AG10803 (cell line): ENCODE measurements at regions not wholly inside any gene's neighbourhood (a gene's known extent, or its start where the extent isn't known, plus 50 kb on each side); places are given as distances from the start of the nearest gene placed in this dataset.

ENCODE experiments used
- DNase-seq: peaks from one replicate; pipeline ENCODE4 v3.0.0; 2010; ENCODE audit warnings: low read depth
- H3K4me3 ChIP-seq: 2 replicates; pipeline ENCODE4 v1.5.1; 2011; ENCODE audit warnings: mild to moderate bottlenecking, low read length, control low read depth
- TF ChIP-seq, protein P1 (sequence below): conservative IDR thresholded peaks from 2 replicates; pipeline ENCODE4 v1.5.1; 2011; ENCODE audit warnings: mild to moderate bottlenecking, low read length, control low read depth, inconsistent platforms

- TF ChIP-seq, protein P1, sequence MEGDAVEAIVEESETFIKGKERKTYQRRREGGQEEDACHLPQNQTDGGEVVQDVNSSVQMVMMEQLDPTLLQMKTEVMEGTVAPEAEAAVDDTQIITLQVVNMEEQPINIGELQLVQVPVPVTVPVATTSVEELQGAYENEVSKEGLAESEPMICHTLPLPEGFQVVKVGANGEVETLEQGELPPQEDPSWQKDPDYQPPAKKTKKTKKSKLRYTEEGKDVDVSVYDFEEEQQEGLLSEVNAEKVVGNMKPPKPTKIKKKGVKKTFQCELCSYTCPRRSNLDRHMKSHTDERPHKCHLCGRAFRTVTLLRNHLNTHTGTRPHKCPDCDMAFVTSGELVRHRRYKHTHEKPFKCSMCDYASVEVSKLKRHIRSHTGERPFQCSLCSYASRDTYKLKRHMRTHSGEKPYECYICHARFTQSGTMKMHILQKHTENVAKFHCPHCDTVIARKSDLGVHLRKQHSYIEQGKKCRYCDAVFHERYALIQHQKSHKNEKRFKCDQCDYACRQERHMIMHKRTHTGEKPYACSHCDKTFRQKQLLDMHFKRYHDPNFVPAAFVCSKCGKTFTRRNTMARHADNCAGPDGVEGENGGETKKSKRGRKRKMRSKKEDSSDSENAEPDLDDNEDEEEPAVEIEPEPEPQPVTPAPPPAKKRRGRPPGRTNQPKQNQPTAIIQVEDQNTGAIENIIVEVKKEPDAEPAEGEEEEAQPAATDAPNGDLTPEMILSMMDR, result no peak
- no peak overlapping the region for H3K4me3 ChIP-seq
- no peak for DNase-seq
Measured at GRCh38 chrX:147680251-147680650, 231.5 kb upstream of the FMR1 start.

DNA sequence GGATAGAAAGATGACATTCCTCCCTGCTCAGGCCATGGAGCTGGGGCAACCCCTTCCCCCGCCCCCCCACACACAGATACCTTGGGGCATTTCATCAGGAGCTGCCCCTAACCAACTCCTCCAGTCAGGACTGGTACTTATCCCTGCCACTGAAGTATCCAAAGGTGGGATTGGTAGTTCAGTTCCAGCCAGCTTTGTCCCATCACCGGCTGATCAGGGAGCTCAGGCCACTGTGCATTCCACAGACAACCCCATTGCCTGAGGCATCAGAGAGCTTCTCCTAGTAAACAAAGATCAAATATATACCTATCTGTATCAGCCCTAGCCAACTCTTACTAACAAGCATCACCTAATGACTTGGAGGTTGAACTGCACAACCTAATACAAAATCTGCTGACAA, 218.2 kb upstream of the FMR1 start:
- no peak for DNase-seq
- TF ChIP-seq, protein P1, result no peak
- no peak overlapping the region for H3K4me3 ChIP-seq

DNA sequence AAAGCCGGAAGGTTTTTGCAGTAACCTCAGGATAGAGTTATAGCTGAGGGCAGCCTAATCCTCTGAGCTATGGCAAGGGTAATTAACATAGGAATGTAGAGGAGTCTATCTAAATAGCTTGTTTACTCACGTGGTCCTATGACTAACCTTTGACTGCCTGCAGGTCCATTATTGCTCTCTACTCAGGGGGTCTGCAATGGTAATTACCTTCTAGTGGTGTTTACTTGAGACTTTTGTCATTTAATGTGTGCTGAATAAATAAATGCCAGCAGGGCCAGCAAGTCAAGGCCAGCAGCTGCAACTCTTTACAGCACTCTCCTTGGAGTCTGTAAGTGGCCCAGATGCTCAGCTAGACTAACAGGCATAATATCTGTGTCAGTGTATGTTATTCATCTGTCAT, 212.7 kb upstream of the FMR1 start:
- no peak overlapping the region for H3K4me3 ChIP-seq
- no peak for DNase-seq
- TF ChIP-seq, protein P1, result no peak

- TF ChIP-seq, protein P1, result no peak
- DNase-seq, result no peak
- no peak overlapping the region for H3K4me3 ChIP-seq
Measured at GRCh38 chrX:147710301-147710700, 201.4 kb upstream of the FMR1 start.

DNA sequence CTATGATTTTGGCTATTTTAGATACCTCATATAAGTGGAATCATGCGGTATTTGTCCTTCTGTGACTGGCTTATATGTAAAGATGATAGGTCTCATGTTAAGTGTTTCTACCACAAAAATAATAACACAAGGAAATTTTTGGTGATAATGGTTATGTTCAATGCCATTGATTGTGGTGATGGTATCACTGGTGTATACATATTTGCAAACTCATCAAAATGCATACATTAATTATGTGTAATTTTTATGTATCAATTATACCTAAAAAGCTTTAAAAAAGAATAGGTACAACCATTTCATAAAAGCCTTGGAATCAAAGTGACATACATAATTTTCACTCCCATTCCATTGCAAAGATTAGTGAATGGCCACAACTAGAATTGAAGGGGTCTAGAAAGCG, 178.3 kb upstream of the FMR1 start:
- H3K4me3 ChIP-seq, result no peak overlapping the region
- TF ChIP-seq, protein P1, result no peak
- no peak for DNase-seq

DNA sequence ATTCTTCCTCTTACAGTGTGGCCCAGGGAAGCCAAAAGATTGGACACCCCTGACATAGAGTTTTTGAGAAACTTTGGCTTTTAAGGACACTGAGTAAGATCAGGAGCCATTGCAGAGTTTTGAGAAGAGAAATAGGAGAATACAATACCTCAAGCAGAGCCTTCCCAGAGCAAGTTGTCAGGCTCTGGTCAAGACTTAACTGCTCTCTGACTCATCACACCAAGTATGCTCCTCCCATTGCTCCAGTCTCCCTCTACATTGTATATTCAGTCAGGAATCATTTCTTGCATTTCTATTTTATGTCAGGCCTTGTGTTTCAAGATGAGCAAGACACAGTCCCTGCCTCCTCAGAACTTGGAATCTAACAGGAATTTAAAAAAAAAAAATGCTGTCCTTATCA, 176.4 kb upstream of the FMR1 start:
- TF ChIP-seq, protein P1, result no peak
- DNase-seq, result no peak
- no peak overlapping the region for H3K4me3 ChIP-seq

DNA sequence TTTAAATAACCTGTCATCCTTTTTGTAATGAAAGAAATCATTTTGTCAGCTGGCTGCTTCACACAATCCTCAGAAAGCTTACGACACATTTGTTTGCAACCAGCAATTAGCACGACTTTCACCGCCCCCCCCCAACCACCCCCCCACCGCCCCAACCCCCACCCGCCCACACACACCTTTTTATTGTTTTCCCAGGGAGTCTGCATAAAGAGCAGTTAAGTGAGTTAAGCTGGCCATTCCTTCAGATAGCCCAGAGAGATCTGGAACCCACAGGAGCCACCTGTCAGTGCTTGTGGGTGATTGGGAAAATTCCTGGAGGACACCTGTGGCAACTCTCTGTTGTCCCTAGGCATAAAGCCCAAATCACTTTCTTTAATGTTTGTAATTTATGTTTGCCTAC, 175.7 kb upstream of the FMR1 start:
- TF ChIP-seq, protein P1, result no peak
- no peak for DNase-seq
- no peak overlapping the region for H3K4me3 ChIP-seq
